Esophagus squamous epithelium (tissue), 4 donors: ENCODE measurements at regions not wholly inside any gene's neighbourhood (a gene's known extent, or its start where the extent isn't known, plus 50 kb on each side); places are given as distances from the start of the nearest gene placed in this dataset.

Experiments
- POLR2A ChIP-seq, 4 donors: fragments of 450-650 bp; IDR thresholded peaks; one replicate each; pipeline ENCODE4 v1.6.1; 2017; ENCODE audit warnings: antibody characterized with exemption in 4 of 4, mild to moderate bottlenecking in 4 of 4, moderate library complexity in 3 of 4
- TF ChIP-seq, protein P1 (sequence below), 6 experiments: fragments of 450-650 bp in 4 of 6; fragments of 200-600 bp in 2 of 6; sonication (generic) in 2 of 6; IDR thresholded peaks; one replicate each; pipeline ENCODE4 v1.5.1; 2016 to 2019; ENCODE audit warnings: antibody characterized with exemption in 6 of 6, mild to moderate bottlenecking in 4 of 6, moderate library complexity in 4 of 6

DNA sequence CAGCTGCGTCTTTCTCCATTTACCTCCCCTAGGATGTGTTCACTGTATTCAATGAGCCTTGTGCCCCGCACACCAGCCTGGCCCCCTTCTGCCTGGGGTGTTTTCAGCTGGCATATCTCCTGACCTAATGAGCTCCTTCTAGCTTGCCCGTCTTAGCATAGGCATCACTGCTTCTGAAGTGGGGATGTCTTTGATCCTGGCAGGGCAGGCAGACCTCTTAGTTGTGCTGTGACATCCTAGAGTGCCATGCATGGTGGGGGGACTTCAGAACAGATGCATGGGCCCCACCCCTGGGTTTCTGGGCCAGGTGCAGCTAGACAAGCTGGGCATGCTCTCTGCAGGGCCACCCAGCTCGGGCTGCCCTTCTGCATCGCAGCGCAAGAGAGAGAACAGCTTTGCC is 172.7 kb downstream of the GADD45G start:
- TF ChIP-seq, protein P1, sequence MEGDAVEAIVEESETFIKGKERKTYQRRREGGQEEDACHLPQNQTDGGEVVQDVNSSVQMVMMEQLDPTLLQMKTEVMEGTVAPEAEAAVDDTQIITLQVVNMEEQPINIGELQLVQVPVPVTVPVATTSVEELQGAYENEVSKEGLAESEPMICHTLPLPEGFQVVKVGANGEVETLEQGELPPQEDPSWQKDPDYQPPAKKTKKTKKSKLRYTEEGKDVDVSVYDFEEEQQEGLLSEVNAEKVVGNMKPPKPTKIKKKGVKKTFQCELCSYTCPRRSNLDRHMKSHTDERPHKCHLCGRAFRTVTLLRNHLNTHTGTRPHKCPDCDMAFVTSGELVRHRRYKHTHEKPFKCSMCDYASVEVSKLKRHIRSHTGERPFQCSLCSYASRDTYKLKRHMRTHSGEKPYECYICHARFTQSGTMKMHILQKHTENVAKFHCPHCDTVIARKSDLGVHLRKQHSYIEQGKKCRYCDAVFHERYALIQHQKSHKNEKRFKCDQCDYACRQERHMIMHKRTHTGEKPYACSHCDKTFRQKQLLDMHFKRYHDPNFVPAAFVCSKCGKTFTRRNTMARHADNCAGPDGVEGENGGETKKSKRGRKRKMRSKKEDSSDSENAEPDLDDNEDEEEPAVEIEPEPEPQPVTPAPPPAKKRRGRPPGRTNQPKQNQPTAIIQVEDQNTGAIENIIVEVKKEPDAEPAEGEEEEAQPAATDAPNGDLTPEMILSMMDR (IDR thresholded peaks at IDR 0.05): no peak
- TF ChIP-seq POLR2A (IDR thresholded peaks at IDR 0.05): no peak
